ENCODE measurements at regions not wholly inside any gene's neighbourhood (a gene's known extent, or its start where the extent isn't known, plus 50 kb on each side); places are given as distances from the start of the nearest gene placed in this dataset.
"Not testable (repeated sequence)": the region's sequence is repeated elsewhere in the genome, so short reads cannot be mapped to it uniquely, and the experiment has no call there.

DNA sequence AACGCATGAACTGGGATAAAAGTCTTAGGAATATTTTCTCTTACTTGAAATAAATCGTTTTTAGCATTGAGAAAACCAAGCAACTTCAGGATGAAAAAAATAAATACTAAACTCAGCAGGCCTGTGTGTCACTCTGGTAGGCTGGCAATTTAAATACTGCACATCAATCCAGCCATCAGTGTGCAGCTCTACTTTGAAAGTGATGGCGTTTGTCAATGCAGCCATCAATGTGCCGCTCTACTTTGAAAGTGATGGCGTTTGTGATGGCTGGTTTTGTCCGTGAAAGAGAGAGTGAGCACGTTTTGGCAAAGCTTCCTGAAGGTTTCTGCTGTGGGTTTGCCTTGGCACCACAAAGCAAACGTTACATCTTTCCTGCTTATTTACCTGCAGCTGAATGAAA is 543.5 kb upstream of the SALL3 start:
- no peak for DNase-seq

DNA sequence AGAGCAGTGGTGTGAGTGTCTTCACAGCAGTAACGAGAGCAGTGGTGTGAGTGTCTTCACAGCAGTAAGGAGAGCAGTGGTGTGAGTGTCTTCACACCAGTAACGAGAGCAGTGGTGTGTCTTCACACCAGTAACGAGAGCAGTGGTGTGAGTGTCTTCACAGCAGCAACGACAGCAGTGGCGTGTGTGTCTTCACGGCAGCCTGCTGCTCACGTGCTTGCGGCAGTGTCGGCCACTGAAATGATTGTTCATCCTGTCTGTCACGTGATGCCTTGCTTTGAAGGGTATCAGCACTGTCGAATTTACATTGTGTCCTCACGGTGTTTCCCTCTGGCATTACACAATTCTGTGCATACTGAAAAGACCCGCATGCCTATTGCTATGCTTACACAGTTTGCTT is 541.4 kb upstream of the SALL3 start:
- DNase-seq, result not testable (repeated sequence)

GRCh38 chr18:78445880-78446279 is 533.7 kb upstream of the SALL3 start:
- no peak for DNase-seq

- no peak for DNase-seq
These were observed 532.4 kb upstream of the SALL3 start for GRCh38 chr18:78447211-78447610.

GRCh38 chr18:78448106-78448505 is 531.5 kb upstream of the SALL3 start:
- no peak for DNase-seq

GRCh38 chr18:78448591-78448990 is 531.0 kb upstream of the SALL3 start:
- no peak for DNase-seq

- DNase-seq, result no peak
These were observed 525.4 kb upstream of the SALL3 start for GRCh38 chr18:78454221-78454620.

- DNase-seq, result no peak
These were observed 524.2 kb upstream of the SALL3 start for GRCh38 chr18:78455386-78455785.

DNA sequence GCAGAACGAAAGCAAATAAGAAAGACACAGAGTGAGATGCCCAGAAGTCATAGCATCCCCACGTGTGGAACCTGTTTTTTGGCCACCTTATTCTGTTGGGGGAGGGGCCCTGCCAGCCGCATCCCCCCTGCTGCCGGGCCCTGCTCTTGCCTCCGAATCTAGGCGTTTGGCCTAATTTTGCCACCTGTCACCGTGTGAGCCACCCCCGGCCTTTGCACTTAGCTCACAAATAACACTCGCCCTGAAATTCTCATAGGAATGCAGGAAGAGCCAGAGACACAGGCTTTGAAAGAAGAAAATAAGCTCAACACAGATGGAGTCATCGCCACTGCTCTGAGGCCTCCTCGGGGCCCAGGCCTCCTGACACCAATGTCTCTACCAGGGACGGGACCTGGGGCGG is 522.6 kb upstream of the SALL3 start:
- no peak for DNase-seq

- no peak for DNase-seq
These were observed 521.9 kb upstream of the SALL3 start for GRCh38 chr18:78457731-78458130.

- DNase-seq, result no peak
These were observed 521.3 kb upstream of the SALL3 start for GRCh38 chr18:78458356-78458755.

DNA sequence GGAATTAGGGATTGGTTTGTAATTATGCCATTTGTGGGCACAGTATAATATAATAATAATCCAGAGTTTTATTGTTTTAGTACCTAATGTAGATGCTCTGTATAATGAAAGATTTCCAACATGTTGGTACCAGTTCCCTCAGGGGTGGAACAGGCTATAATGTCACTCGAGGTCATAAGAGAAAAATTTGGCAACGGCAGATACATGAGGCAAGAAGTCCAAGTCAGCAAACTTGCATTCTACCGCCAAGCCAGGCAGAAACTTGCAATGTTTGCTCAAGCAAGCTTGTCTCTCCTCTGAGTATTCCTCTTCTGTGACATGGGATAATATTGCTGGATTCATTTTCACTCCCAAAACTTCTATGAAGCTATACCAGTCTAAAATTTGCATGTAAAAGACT is 520.0 kb upstream of the SALL3 start:
- DNase-seq, result no peak

DNA sequence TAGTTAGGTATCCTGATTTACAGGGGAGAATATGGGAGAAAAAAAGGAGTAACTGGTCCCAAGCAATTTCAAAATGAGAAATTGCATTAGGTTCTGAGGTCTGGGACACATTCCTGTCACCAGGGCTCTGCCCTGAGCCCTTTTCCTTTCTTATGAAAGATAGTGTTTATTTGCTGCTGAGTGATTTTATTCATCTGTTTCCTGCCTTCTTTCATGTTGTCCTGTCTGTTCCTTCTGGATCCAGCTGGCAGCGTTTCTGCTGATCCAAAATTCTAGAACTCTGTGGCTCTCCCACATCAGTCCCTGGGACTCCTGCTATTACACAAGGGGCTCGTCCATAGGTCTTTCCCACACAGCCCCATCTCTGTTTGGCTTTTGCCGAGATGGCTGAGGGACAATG is 519.1 kb upstream of the SALL3 start:
- DNase-seq, result no peak

GRCh38 chr18:78473563-78473962 is 506.1 kb upstream of the SALL3 start:
- no peak for DNase-seq

GRCh38 chr18:78477840-78478239 is 501.8 kb upstream of the SALL3 start:
- no peak for DNase-seq

- no peak for DNase-seq
These were observed 500.2 kb upstream of the SALL3 start for GRCh38 chr18:78479443-78479842.

- no peak for DNase-seq
These were observed 499.2 kb upstream of the SALL3 start for GRCh38 chr18:78480262-78481054.

- no peak for DNase-seq
These were observed 497.2 kb upstream of the SALL3 start for GRCh38 chr18:78482378-78482777.

- DNase-seq, result no peak
These were observed 492.0 kb upstream of the SALL3 start for GRCh38 chr18:78487649-78488048.

DNA sequence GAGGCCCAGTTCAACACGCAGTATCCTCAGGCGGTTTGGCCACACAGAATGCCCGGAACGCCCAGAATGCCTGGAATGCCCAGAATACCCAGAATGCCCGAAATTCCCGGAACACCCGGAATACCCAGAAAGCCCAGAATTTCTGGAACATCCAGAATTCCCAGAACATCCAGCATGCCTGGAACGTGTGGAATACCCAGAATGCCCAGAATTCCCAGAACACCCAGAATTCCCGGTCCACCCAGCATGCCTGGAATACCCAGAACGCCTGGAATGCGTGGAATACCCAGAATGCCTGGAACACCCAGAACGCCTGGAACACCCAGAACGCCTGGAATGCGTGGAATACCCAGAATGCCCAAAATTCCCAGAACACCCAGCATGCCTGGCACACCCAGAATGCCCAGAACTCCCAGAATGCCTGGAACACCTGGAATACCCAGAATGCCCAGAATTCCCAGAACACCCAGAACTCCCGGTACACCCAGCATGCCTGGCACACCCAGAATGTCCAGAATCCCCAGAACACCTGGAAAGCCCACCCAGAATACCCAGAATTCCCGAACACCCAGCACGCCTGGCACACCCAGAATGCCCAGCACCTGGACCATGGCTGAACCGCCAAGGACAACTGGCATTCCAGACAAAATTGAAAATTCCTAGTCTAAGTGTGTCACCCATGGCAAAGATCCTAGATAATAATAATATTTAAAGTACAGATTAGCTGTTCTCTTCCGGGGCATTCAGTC is 487.4 kb upstream of the SALL3 start:
- DNase-seq, result no peak

DNA sequence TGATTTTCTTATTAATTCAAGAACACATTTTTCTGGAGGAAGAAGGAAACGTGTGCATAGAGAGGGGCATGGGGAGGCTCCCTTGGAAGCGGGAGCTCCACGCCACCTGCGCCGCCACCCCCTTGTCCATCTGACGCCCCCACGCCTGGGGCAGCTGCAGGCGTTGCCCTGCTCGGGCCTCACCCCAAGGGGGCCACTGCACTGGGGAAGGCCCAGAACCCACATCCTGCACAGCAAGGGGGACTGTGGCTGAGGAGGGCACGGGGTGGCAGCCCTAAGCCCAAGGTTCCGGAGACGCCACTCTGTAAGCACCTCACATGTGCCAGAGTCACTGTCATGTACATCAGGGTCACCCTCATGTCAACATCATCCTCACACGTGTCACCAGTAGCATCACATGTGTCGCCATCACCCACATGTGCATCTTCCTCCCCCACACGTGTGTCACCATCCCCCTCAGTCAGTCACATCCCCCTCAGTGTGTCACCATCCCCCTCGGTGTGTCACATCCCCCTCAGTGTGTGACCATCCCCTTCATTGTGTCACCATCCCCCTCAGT is 486.7 kb upstream of the SALL3 start:
- no peak for DNase-seq

DNA sequence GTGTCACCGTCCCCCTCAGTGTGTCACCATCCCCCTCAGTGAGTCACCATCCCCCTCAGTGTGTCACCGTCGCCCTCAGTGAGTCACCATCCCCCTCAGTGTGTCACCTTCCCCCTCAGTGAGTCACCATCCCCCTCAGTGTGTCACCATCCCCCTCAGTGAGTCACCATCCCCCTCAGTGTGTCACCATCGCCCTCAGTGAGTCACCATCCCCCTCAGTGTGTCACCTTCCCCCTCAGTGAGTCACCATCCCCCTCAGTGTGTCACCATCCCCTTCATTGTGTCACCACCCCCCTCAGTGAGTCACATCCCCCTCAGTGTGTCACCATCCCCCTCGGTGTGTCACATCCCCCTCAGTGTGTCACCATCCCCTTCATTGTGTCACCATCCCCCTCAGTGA is 486.1 kb upstream of the SALL3 start:
- DNase-seq, result peak; percentile 22

GRCh38 chr18:78494204-78495085 is 485.2 kb upstream of the SALL3 start:
- no peak for DNase-seq

Data from stimulated activated CD4-positive, alpha-beta T cell treated with anti-CD3 and anti-CD28 coated beads, Interleukin-1b, Interleukin-23, amount 100 ng/mL, for 48 hours (primary cell).